ENCODE measurements at regions not wholly inside any gene's neighbourhood (a gene's known extent, or its start where the extent isn't known, plus 50 kb on each side); places are given as distances from the start of the nearest gene placed in this dataset.
"Not testable (repeated sequence)": the region's sequence is repeated elsewhere in the genome, so short reads cannot be mapped to it uniquely, and the experiment has no call there.

DNA sequence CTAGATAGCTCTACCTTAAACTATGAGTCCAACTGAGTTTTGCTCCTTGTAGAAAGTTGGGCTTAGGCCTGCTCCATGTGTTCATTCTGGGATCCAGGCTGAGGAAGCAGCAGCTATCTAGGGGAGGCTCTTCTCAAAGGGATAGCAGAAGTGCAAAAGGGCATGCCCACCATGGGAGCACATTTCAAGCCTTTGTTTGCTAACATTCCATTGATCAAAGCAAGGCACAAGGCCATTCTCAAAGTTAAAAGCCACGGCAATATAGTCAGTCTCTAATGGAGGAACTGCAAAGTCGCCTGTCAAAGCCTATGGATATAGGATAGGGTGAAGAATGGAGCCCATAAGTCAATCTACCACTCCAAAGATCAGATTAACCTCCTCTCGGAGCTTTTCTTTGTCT lies 488.1 kb upstream of the ARX start:
- no peaks in the 10 kb centered on the region for H3K36me3 ChIP-seq (ENCODE audit: insufficient read depth, low read length)
- DNase-seq (ENCODE audit: low read depth, low spot score): no peak
- H3K4me3 ChIP-seq: no peak overlapping the region
- H3K27ac ChIP-seq: no peak overlapping the region
- H3K9me3 ChIP-seq (ENCODE audit: low read depth, low read length): no peaks in the 10 kb centered on the region
- H3K9ac ChIP-seq (ENCODE audit: insufficient read length): no peak overlapping the region
- TF ChIP-seq FOXP2 (optimal IDR thresholded peaks at IDR 0.05; ENCODE audit: control extremely low read depth, extremely low read length, insufficient read depth): no peak
- TF ChIP-seq POLR2AphosphoS5 (IDR thresholded peaks at IDR 0.05; ENCODE audit: borderline replicate concordance, low read depth, low read length): no peak
- TF ChIP-seq EZH2 (IDR thresholded peaks at IDR 0.05): no peak

DNA sequence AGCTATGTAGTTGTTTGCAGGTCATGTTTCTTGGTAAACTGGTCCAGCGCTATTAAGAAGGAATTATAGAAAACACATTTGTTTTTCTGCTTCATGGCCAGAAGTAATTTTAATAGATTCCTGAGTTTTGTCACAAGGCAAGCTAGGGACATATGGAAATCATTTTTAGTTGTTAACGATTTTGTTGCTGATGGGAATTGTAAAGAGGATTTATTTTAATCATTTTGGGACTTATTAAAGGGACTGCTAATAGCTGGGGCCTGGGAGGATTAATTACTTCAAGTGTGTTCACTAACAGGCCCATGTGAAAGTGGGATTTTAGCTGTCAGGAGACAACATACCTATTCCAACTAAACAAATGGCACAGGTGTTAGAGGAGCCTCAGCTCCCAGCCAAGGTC lies 492.0 kb upstream of the ARX start:
- DNase-seq (ENCODE audit: low read depth, low spot score): no peak
- Histone ChIP-seq H3K9ac (ENCODE audit: insufficient read length) (no peak overlapping the region), H3K4me3 (no peak overlapping the region), H3K27ac (no peak overlapping the region), H3K36me3 (ENCODE audit: insufficient read depth, low read length) (no peaks in the 10 kb centered on the region), H3K9me3 (ENCODE audit: low read depth, low read length) (no peaks in the 10 kb centered on the region)
- TF ChIP-seq POLR2AphosphoS5 (IDR thresholded peaks at IDR 0.05; ENCODE audit: borderline replicate concordance, low read depth, low read length) (no peak), EZH2 (IDR thresholded peaks at IDR 0.05) (no peak), FOXP2 (optimal IDR thresholded peaks at IDR 0.05; ENCODE audit: control extremely low read depth, extremely low read length, insufficient read depth) (no peak)

DNA sequence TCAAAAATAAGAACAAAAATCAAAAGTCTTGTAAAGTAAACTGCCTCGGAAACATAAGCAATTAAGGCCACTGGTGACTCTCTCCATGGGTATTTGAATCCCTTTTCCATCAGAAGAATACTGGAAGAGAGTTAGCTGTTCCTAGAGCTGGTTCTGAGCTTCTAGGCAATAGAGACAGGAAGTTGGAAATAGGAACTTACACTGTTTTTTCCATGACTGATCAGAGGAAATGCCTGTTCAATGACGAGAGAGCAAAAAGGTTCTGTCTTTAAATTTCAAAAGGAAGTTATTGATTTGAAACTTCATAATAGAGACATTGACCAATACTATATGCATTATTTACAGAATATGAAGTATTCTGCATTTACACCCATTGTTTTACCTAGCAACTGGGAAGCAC lies 503.5 kb upstream of the ARX start:
- H3K36me3 ChIP-seq (ENCODE audit: insufficient read depth, low read length): no peaks in the 10 kb centered on the region
- no peak for TF ChIP-seq FOXP2 (optimal IDR thresholded peaks at IDR 0.05; ENCODE audit: control extremely low read depth, extremely low read length, insufficient read depth)
- no peak for TF ChIP-seq POLR2AphosphoS5 (IDR thresholded peaks at IDR 0.05; ENCODE audit: borderline replicate concordance, low read depth, low read length)
- no peak for TF ChIP-seq EZH2 (IDR thresholded peaks at IDR 0.05)
- no peak overlapping the region for H3K27ac ChIP-seq
- no peak for DNase-seq (ENCODE audit: low read depth, low spot score)
- no peak overlapping the region for H3K9ac ChIP-seq (ENCODE audit: insufficient read length)
- H3K9me3 ChIP-seq (ENCODE audit: low read depth, low read length): no peaks in the 10 kb centered on the region
- H3K4me3 ChIP-seq: no peak overlapping the region

DNA sequence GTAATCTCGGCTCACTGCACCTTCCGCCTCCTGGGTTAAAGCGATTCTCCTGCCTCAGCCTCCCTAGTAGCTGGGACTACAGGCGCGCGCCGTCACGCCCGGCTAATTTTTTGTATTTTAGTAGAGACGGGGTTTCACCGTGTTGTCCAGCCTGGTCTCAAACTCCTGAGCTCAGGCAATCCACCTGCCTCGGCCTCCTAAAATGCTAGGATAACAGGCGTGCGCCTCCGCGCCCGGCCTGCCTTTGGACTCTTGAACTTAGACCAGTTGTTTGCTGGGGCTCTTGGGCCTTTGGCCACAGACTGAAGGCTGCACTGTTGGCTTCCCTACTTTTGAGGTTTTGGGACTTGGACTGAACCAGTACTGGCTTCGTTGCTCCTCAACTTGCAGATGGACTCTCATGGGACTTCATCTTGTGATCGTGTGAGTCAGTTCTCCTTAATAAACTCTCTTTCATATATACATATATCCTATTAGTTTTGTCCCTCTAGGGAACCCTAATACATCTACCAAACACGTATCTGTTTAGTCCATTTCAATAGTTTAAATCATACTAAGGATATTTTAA lies 506.8 kb upstream of the ARX start:
- H3K36me3 ChIP-seq (ENCODE audit: insufficient read depth, low read length); H3K4me3 ChIP-seq; DNase-seq (ENCODE audit: low read depth, low spot score); H3K27ac ChIP-seq; H3K9ac ChIP-seq (ENCODE audit: insufficient read length); H3K9me3 ChIP-seq (ENCODE audit: low read depth, low read length): not testable (repeated sequence)

DNA sequence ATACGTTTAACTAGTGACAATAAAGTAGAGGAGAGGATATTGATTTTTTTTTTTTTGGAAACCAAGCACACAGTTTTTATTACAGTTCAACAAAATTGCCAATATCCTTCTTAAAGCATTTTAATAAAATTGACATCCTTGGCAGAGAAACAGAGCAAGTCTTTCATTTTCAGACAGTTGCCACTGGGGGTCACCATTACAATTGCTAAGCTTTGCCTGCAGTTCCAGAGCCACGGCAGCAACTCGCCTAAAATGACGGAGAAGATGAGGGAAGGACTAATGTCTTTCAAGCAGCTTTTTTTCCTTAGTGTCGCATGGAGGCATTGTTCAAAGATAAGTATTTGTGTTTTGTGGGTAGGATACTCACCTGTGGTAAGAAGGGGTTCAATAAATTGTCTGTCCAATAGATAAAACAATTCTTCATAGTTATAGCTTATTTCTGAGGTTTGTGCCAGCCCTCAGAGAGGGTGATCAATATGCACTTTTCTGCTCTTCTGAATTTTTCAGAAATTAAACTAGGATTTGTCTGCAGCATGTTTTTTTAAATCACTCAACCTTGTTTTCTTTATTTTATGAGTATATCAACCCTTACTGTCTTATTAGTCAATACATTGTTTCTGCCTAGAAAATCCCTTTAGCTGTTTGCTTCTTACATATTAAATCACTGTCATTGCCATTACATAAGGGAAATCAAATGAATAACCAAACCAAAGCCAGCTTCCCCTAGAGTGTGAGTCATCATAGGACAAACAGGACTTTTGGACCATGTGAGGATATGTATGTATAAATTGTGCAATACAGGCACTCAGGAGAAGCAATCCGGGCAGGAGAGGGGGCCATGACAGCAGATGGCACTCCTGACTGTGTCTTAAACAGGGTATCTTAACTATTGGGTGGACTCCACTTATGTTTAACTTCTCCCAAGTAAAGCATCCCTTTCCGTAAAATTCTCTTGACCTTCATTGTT lies 508.1 kb upstream of the ARX start:
- Histone ChIP-seq H3K9ac (ENCODE audit: insufficient read length) (no peak overlapping the region), H3K9me3 (ENCODE audit: low read depth, low read length) (no peaks in the 10 kb centered on the region), H3K36me3 (ENCODE audit: insufficient read depth, low read length) (no peaks in the 10 kb centered on the region), H3K4me3 (no peak overlapping the region), H3K27ac (no peak overlapping the region)
- no peak for TF ChIP-seq EZH2 (IDR thresholded peaks at IDR 0.05)
- TF ChIP-seq POLR2AphosphoS5 (IDR thresholded peaks at IDR 0.05; ENCODE audit: borderline replicate concordance, low read depth, low read length): no peak
- TF ChIP-seq FOXP2 (optimal IDR thresholded peaks at IDR 0.05; ENCODE audit: control extremely low read depth, extremely low read length, insufficient read depth): no peak
- DNase-seq (ENCODE audit: low read depth, low spot score): peak; percentile 6

DNA sequence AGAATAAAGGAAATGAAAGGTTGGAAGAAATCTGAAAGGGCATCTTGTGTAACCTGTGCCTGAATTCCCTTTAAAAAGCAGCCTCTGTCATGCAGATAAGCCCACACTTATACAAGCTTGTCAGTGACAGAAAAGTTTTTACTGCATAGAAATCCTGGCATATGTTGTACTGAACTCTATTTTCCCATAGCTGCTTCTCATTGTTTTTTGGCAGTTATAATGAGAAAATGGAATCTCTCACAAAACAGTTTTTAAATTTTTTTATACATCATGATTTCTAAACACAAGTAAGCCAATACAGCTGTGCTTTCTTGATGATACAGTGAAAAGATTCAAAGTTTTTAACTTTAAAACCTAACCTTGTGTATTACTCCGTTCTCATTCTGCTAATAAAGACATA lies 511.4 kb upstream of the ARX start:
- Histone ChIP-seq H3K9me3 (ENCODE audit: low read depth, low read length) (no peaks in the 10 kb centered on the region), H3K36me3 (ENCODE audit: insufficient read depth, low read length) (no peaks in the 10 kb centered on the region), H3K9ac (ENCODE audit: insufficient read length) (no peak overlapping the region), H3K4me3 (no peak overlapping the region), H3K27ac (no peak overlapping the region)
- no peak for TF ChIP-seq POLR2AphosphoS5 (IDR thresholded peaks at IDR 0.05; ENCODE audit: borderline replicate concordance, low read depth, low read length)
- no peak for TF ChIP-seq FOXP2 (optimal IDR thresholded peaks at IDR 0.05; ENCODE audit: control extremely low read depth, extremely low read length, insufficient read depth)
- TF ChIP-seq EZH2 (IDR thresholded peaks at IDR 0.05): no peak
- no peak for DNase-seq (ENCODE audit: low read depth, low spot score)

DNA sequence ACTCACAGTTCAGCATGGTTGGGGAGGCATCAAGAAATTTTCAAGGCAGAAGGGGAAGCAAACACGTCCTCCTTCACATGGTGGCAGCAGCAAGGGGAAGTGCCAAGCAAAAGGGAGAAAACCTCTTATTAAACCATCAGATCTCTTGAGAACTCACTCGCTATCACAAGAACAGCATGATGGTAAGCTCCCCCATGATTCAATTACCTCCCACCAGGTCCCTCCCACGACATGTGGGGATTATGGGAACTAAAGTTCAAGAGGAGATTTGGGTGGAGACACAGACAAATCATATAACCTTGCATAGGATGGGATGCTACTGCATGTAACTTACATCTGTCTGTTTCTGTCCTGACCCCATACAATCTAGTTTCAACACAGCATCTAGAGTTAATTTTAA lies 511.8 kb upstream of the ARX start:
- no peak overlapping the region for H3K4me3 ChIP-seq
- no peaks in the 10 kb centered on the region for H3K9me3 ChIP-seq (ENCODE audit: low read depth, low read length)
- no peak for TF ChIP-seq FOXP2 (optimal IDR thresholded peaks at IDR 0.05; ENCODE audit: control extremely low read depth, extremely low read length, insufficient read depth)
- TF ChIP-seq EZH2 (IDR thresholded peaks at IDR 0.05): no peak
- no peak for TF ChIP-seq POLR2AphosphoS5 (IDR thresholded peaks at IDR 0.05; ENCODE audit: borderline replicate concordance, low read depth, low read length)
- H3K9ac ChIP-seq (ENCODE audit: insufficient read length): no peak overlapping the region
- no peak overlapping the region for H3K27ac ChIP-seq
- DNase-seq (ENCODE audit: low read depth, low spot score): no peak
- H3K36me3 ChIP-seq (ENCODE audit: insufficient read depth, low read length): no peaks in the 10 kb centered on the region

DNA sequence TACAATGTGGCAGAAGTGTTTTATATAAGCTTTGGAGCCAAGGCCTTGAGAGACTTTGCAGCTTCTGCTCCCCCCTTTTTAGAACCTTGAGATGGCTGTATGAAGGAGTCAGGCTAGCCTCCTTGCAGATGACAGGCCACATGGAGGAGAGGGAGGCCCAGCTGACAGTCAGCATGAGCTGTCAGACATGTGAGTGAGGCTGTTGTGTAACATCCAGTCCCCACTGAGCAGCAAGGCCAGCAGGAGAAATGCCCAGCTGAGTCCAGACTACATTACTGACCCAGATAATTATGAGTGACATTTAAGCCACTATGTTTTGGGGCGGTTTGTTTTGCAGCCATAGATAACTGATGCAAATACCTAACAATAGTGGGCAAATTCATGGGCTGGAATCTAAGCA lies 515.3 kb upstream of the ARX start:
- Histone ChIP-seq H3K36me3 (ENCODE audit: insufficient read depth, low read length) (no peaks in the 10 kb centered on the region), H3K9me3 (ENCODE audit: low read depth, low read length) (no peaks in the 10 kb centered on the region), H3K9ac (ENCODE audit: insufficient read length) (no peak overlapping the region), H3K4me3 (no peak overlapping the region), H3K27ac (no peak overlapping the region)
- no peak for DNase-seq (ENCODE audit: low read depth, low spot score)
- TF ChIP-seq POLR2AphosphoS5 (IDR thresholded peaks at IDR 0.05; ENCODE audit: borderline replicate concordance, low read depth, low read length): no peak
- TF ChIP-seq FOXP2 (optimal IDR thresholded peaks at IDR 0.05; ENCODE audit: control extremely low read depth, extremely low read length, insufficient read depth): no peak
- TF ChIP-seq EZH2 (IDR thresholded peaks at IDR 0.05): no peak
